NCI-H748 (cell line): ENCODE measurements at regions not wholly inside any gene's neighbourhood (a gene's known extent, or its start where the extent isn't known, plus 50 kb on each side); places are given as distances from the start of the nearest gene placed in this dataset.
A peak's percentile ranks its signal among the peaks of the same experiment; 100 is the strongest.
"Not testable (repeated sequence)": the region's sequence is repeated elsewhere in the genome, so short reads cannot be mapped to it uniquely, and the experiment has no call there.

Source experiments
- DNase-seq: peaks from one replicate; lab custom pipeline; 2025; ENCODE audit not compliant: unreplicated experiment; lab: John Stamatoyannopoulos, UW

DNA sequence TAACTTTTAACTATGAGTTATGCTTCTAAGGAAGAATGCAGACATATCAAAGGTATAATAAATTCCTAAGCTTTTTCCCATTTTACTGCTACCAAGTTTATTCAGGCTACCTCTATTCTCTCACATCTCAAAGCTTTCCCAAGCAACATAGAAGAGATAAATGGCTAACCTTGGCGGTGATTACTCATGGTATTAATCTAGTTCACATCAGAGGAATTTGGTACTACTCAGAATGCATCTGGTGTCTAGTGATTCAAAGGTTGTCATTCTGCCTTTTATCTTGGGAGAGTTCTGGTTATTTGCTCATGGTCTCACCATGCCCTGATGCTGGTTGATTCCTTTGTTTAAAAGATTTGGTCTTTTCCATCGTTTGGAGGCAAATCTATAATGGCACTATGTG lies 182.7 kb downstream of the TAF11L14 start:
- DNase-seq, result no peak

DNA sequence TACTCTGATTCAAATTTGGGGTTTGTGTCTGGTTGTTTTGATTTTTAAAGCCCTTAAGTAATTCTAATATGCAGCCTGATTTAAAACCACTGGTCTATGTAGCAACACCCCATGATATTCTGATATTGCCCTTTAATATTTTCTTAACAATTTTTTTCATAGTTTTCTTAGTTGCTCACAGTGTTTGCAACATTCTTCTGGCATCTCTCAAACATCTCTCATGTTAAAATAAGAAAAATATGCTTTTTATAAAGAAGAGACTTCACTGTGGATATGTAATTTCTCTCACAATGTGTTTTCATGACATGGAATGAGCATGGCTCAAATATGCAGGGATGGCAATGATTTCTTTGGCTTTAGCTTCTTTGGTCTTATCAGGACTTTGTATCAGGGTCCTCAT lies 183.7 kb downstream of the TAF11L14 start:
- DNase-seq, result no peak

DNA sequence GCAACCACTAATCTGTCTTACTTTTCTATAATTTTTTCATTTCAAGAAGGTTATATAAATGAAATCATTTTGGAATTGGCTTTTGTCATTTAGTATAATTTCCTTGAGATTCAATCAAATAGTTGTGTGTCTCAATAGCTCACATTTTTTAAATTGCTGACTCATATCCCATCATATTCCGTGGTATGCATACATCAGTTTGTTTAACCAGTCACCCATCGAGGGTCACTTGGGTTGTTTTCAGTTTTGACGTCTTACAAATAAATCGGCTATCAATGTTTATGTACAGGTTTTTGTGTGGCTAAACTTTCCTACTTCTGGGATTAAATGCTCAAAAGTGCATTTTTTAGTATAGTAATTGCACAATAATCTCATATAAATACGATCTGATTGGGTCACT lies 185.5 kb downstream of the TAF11L14 start:
- no peak for DNase-seq

DNA sequence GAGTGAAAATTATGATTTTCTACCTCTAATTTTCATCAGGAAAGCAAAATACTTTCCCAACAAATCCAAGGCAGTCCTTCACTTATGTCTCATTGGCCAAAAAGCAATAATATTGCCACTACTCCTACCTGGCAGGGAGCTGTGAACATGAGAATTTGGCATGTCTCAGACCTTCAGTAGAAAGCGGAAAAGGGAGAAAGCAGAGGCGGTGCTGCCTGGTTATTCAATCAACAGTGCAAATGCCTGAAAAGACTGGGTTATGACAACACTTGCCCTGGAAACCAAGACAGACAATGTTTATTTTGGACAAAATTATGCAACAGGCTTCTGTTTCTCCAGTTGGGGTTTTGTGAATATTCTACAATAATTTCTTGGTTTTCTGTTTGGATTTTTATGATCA lies 194.4 kb downstream of the TAF11L14 start:
- peak; percentile 53 for DNase-seq

DNA sequence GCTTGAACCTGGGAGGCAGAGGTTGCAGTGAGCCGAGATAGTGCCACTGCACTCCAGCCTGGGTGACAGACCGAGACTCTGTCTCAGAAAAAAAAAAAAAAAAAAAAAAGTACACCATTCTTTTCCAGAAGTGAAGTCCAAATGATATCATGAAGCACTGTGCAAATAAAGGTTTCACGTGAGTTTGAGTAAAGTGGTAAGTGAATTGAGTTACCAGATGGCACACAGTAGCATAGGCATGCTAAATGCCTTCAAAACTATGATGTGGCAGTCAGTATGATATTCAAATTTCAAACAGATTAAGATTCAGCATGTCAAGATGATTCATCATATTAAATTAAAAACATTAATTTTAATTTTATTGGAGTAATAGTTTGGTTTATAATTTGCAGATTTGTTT lies 195.2 kb downstream of the TAF11L14 start:
- DNase-seq, result no peak

DNA sequence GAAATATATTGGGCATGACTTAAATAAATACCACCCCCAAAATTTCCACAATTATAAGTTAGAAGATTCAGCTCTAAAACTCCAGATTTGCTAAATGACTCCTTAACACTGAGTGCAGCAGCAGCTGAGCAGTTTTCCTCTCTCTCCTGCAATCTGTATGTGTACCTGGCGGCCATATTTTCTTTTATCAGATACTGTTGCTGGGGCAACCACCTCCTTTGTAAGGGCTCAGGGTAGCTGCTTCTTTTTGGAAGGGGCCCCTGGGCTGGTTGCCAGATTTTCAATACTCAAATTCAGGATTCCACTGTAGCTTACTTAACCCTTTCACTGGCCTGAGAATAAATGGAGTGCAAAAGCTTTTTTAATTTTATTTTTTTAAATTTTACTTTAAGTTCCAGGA lies 197.0 kb downstream of the TAF11L14 start:
- peak; percentile 100 for DNase-seq

DNA sequence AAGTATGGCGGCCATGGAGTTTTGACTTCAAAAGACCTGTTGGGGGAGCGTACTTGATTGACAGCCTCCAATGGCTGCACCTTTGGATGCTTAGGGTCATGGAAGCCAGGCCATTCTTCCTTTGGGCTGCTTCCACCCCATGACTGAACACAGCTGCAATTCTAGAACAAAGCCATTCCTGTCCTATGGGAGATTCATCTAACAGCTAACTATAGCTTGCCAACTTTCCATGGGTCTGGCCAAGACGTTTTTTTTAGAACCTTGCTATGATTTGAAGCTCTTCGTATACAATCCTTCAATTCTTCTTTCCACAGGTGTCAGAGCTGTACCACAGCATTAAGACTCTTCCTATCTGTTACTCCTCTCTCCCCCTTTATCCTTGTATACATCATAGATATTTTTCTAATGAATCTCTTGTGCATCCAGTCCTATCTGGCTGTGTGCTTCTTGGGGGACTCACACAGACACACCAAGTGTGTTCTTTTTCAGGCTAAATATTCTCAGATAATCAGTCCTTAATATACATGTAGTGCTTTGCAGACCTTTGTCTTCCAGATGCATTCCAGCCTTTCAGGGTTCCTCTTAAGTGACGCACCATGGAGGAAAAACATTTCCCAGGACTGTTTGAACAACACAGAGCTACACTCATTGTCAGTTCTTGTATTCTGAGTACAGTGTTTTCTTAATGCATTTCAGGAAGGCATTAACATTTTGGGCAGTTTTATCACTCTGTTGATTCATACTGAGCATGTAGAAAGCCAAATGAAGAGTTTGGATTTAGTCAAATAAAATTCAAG lies 198.9 kb downstream of the TAF11L14 start:
- no peak for DNase-seq

DNA sequence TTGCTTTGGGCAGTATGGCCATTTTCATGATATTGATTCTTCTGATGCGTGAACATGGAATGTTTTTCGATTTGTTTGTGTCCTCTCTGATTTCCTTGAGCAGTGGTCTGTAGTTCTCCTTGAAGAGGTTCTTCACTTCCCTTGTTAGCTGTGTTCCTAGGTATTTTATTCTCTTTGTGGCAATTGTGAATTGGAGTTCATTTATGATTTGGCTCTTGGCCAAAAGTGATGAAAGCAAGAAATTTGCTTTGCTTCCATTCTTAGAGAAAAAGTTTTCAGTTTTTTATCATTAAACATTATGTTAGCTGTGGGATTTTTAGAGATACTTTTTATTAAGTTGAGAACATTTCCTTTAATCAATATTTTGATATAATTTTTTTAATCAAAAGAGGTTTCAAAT lies 203.5 kb downstream of the TAF11L14 start:
- DNase-seq, result no peak

DNA sequence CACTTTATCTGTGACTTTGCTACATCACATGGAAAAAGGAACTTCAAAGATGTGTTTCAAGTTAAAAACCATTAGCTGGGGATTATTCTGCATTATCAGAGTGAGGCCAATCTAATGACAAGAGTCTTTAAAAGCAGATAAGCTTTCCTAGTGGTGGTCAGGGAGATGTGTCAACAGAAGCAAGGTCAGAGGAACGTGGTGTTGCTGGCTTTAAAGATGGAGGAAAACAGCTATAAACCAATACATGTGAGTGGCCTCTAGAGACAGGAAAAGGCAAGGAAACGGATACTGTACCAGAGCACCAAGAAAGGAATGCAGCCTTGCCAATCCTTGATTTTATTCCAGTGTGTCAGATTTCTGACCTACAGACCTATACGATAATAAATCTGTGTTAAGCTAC lies 204.2 kb downstream of the TAF11L14 start:
- peak; percentile 64 for DNase-seq

DNA sequence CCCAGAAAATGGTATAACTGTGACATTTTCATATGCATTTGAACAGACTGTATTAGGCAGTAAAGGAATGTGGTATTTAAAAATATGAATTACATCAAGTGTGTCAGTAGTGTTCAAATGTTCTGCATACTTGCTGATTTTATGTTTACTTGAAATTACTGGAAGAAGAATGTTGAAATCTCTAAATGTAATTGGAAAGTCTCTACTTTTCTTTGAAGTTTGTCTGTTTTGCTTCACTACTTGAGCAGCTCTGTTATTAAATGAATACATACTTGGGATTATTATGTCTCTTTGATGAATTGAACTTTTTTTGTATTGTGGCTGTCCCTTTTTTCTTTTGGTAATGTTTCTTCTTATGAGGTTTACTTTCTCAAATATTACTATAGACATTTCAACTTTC lies 205.6 kb downstream of the TAF11L14 start:
- DNase-seq, result no peak

DNA sequence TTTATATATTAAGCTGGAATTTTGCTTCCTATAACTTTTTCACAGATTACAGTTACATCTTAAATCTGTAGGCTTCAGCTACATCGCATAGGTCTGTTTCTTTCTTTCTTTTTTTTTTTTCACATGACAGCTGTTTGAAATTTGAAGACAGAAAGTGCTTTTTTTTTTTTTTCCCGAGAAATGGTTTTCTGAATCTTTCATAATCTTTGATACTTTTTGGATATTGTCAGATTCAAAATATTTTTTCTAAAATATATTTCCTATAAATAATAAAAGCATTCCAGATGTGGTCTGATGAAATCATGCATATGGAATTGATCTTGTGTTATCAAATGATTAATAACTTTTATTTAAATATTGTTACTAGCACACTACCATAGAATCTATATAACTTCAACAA lies 212.2 kb downstream of the TAF11L14 start:
- DNase-seq, result no peak

DNA sequence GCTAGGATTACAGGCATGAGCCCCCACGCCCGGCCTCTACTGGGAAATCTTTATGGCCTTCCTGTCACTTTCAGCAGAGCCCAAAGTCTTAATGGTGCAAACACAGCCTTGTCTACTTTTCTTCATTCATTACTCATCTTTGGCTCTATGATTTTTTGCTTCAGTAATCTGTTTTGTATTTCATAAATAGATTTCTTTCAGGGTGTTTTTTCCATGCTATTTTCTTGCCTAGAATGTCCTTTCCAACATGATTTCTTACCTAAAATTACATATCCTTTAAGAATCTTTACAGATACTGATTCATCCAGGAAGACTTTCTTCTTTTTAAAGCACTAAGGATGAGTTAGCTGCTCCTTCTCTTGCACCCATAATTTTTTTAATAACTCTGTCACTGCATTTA lies 213.0 kb downstream of the TAF11L14 start:
- no peak for DNase-seq

DNA sequence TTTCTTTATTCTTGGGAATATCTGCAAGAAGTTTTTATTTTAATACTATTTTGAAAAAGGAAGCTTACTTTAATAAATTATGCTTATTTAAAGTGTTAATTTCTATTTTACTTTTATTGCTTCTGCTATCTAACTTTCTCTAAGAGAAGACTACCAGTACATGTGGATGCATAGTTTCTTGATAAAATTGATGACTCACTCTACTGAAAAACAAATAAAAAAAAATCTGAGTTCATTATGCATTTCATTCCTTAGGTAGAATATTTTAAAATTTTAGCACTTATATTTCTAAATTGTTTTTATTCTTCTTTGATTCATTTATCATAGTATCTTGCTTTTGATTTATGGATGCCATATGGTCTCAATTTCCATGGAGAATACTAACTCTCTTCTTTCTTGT lies 217.9 kb downstream of the TAF11L14 start:
- no peak for DNase-seq

DNA sequence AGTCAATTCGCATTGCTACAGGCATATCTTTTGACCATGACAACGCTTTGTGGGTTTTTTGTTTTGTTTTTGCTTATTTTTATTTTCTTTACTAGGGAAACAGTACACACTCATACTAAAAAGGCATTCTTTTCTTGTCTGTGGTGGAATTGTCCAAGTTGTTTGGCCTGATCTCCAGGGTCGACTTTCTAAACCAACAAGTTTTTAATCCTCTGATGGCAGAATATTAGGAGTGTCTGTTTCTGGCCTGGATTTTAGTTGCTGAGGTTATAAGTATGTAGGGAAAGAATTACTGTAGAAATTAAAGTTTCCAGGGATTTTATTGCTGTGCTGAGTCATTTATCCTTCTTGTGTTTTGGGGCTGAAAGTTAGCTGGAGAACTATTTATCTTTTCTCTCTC lies 218.5 kb downstream of the TAF11L14 start:
- DNase-seq, result no peak

DNA sequence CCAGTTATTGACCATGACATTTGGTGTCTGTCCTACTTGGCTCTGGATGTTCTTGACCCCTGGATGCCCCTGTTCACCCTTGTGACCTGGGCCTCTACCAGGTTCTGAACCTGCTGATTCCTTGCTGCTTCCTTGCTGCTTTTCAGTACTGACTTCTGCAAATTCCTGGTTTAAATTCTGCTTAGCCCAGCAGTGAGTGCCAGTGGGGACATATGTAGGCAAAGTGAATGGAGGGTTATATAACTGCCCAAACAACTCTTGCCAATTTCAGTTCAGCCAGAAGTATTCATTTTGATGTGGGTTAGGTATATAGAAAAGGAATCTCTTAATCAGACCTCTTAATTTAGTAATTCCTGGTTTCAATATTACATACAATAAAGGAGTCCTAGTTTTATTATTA lies 220.6 kb downstream of the TAF11L14 start:
- no peak for DNase-seq

DNA sequence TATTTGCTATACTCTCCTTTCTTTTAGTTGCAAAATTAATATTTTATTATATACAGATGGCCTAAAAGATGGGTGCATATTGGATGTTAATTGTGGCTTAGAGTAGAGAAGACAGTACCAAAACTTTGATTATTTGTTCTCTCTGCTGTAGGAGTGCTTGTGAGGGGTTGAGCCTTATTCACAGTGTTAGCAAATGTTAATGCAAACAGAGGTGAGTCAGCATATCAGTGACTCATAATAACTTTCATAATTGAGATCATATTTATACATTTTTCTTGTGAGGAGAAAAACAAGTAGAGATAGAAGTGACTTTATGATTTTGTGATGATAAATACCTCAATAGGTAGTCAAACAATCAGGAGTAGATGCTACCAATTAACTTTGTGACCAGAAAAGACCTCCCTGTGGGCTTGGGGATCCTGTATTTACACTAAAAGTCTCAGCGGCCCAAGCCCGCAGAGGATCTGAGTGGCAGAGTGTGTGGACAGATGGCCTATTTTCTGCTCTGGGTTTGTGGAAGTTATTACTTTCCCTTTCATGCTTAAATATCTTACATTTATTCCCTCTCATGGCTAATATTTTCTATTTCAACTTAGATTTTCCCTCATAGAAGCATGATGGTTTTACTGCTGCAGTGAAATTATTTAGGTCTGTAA lies 226.5 kb downstream of the TAF11L14 start:
- DNase-seq, result peak; percentile 44

DNA sequence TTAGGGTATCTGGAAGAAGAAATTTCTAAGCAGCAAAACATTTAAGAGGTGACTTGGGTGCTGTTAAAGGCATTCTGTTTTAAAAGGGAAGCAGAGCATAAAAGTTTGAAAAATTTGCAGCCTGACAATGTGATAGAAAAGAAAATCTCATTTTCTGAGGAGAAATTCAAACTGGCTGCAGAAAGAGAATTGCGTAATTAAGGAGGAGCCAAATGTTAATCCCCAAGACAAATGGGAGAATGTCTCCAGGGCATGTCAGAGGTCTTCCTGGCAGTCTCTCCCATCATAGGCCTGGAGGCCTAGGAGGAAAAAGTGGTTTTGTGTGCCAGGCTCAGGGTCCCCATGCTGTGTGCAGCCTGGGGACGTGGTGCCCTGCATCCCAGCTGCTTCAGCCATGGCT lies 230.6 kb downstream of the TAF11L14 start:
- DNase-seq, result not testable (repeated sequence)

DNA sequence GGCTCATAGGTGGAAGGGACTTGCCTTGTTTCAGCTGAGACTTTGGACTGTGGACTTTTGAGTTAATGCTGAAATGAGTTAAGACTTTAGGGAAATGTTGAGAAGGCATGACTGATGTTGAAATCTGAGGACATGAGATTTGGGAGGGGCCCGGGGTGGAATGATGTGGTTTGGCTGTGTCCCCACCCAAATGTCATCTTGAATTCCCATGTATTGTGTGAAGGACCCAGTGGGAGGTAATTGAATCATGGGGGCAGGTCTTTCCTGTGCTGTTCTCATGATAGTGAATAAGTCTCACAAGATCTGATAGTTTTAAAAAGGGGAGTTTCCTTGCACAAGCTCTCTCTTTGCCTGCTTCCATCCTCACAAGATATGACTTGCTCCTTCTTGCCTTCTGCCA lies 231.7 kb downstream of the TAF11L14 start:
- DNase-seq, result not testable (repeated sequence)

DNA sequence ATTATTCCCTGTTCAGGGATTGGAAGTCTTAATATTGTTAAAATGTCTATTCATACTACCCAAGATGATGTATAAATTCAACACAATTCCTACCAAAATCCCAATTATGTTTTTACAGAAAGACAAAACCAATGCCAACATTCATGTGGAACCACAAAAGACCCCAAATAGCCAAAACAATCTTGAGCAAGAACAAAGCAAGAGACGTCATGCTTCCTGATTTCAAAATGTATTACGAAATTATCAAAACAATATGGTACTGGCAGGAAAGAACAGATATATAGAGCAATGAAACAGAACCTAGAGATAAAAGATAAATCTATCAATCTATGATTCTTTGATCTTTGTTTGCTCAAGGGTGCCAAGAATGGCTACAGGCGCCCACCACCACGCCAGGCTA lies 237.9 kb downstream of the TAF11L14 start:
- DNase-seq, result no peak

DNA sequence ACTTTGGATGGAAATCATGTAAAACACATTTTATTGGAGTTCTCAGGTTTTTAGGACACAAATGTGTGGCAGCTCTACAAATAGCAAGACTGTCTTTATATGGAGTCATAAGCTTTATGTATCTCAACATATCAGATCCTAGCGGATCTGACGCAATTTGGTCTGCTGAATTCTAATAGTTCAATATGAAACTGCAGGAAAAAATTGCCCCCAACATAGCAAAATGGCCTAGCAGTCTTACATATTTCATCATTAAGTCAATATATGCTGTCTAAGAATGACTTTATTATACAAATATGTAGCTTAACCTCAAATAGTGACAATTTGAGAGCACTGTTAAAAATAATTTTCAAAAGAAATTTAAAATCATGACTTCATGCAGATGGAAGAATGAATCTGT lies 244.3 kb downstream of the TAF11L14 start:
- no peak for DNase-seq

DNA sequence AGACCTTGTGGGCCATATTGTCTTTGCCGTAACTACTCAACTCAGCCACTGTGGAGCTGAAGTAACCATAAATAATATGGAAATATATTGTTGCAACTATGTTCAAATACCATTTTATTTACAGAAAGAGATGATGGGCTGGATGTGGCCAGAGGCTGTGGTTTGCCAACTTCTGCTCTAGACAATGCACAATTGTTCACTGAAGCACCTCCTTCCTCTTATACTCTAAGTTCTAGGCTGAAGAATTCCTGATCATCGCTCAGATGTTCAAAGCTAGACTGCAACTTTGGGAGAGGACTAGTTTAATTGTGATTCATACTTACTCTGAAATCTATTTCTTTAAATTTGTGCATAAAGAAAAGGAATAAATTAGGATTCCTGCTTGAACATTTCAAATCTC lies 245.0 kb downstream of the TAF11L14 start:
- no peak for DNase-seq

DNA sequence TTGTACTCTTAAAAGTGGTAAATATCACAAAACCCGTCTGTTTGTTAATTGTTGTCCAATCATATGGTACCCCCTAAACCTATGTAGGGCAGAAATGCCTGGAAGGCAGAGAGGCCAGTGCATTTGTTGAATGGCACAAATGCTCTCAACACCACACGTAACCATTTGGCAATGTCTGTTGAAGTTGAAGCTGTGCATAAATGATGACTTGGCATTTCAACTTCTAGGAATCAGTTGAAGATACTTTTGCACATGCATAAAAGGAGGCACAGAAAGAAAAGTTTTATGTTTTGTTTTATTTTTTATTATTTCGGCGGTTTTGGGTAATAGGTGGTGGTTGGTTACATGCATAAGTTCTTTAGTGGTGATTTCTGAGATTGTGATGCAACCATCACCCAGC lies 246.6 kb downstream of the TAF11L14 start:
- DNase-seq, result no peak
